ENCODE measurements at regions not wholly inside any gene's neighbourhood (a gene's known extent, or its start where the extent isn't known, plus 50 kb on each side); places are given as distances from the start of the nearest gene placed in this dataset.
"Not testable (repeated sequence)": the region's sequence is repeated elsewhere in the genome, so short reads cannot be mapped to it uniquely, and the experiment has no call there.

GRCh38 chr12:131466932-131467331, 244.0 kb upstream of the SFSWAP start:
- Histone ChIP-seq H3K9me3 (ENCODE audit: control insufficient read depth in 2 of 2, low read length in 2 of 2) (peaks cover 5 to 14% of the 10 kb centered on the region in 2 donors), H3K27me3 (ENCODE audit: control insufficient read depth in 1 of 2, insufficient read depth in 2 of 2, low read length in 2 of 2) (peaks cover 0 to 10% of the 10 kb centered on the region in 2 donors), H3K27ac (ENCODE audit: low read length) (no peak overlapping the region), H3K36me3 (ENCODE audit: control insufficient read depth in 2 of 2, insufficient read depth in 2 of 2, low read length in 2 of 2) (no peaks in the 10 kb centered on the region), H3K4me3 (ENCODE audit: low read length in 2 of 2) (no peak overlapping the region), H3K9ac (ENCODE audit: low read length in 2 of 2) (no peak overlapping the region), H3K4me1 (ENCODE audit: control insufficient read depth, insufficient read depth, low read length) (no peaks in the 10 kb centered on the region)

GRCh38 chr12:131468206-131468605, 242.7 kb upstream of the SFSWAP start:
- Histone ChIP-seq H3K9me3 (ENCODE audit: control insufficient read depth in 2 of 2, low read length in 2 of 2) (peaks cover 1 to 12% of the 10 kb centered on the region in 2 donors), H3K27me3 (ENCODE audit: control insufficient read depth in 1 of 2, insufficient read depth in 2 of 2, low read length in 2 of 2) (peaks cover 4 to 10% of the 10 kb centered on the region in 2 donors), H3K36me3 (ENCODE audit: control insufficient read depth in 2 of 2, insufficient read depth in 2 of 2, low read length in 2 of 2) (no peaks in the 10 kb centered on the region)

GRCh38 chr12:131469945-131470344, 240.9 kb upstream of the SFSWAP start:
- H3K9ac ChIP-seq (ENCODE audit: low read length in 2 of 2); H3K36me3 ChIP-seq (ENCODE audit: control insufficient read depth in 2 of 2, insufficient read depth in 2 of 2, low read length in 2 of 2); H3K4me3 ChIP-seq (ENCODE audit: low read length in 2 of 2); H3K4me1 ChIP-seq (ENCODE audit: control insufficient read depth, insufficient read depth, low read length); H3K27ac ChIP-seq (ENCODE audit: low read length): not testable (repeated sequence)
- peaks cover 0 to 12% of the 10 kb centered on the region in 2 donors for H3K9me3 ChIP-seq (ENCODE audit: control insufficient read depth in 2 of 2, low read length in 2 of 2)
- H3K27me3 ChIP-seq (ENCODE audit: control insufficient read depth in 1 of 2, insufficient read depth in 2 of 2, low read length in 2 of 2): peaks cover 4 to 12% of the 10 kb centered on the region in 2 donors

More at GRCh38 chr12:131468206-131468605, 242.7 kb upstream of the SFSWAP start:
- Histone ChIP-seq H3K4me1 (ENCODE audit: control insufficient read depth, insufficient read depth, low read length) (no peaks in the 10 kb centered on the region), H3K9ac (ENCODE audit: low read length in 2 of 2) (no peak overlapping the region), H3K27ac (ENCODE audit: low read length) (no peak overlapping the region), H3K4me3 (ENCODE audit: low read length in 2 of 2) (no peak overlapping the region)

GRCh38 chr12:131471271-131471905, 239.5 kb upstream of the SFSWAP start:
- no peak overlapping the region for H3K4me3 ChIP-seq (ENCODE audit: low read length in 2 of 2)
- H3K4me1 ChIP-seq (ENCODE audit: control insufficient read depth, insufficient read depth, low read length): no peaks in the 10 kb centered on the region
- peaks cover 4 to 11% of the 10 kb centered on the region in 2 donors for H3K27me3 ChIP-seq (ENCODE audit: control insufficient read depth in 1 of 2, insufficient read depth in 2 of 2, low read length in 2 of 2)
- H3K27ac ChIP-seq (ENCODE audit: low read length): no peak overlapping the region
- no peaks in the 10 kb centered on the region for H3K36me3 ChIP-seq (ENCODE audit: control insufficient read depth in 2 of 2, insufficient read depth in 2 of 2, low read length in 2 of 2)
- H3K9ac ChIP-seq (ENCODE audit: low read length in 2 of 2): no peak overlapping the region
- peaks cover 0 to 8% of the 10 kb centered on the region in 2 donors for H3K9me3 ChIP-seq (ENCODE audit: control insufficient read depth in 2 of 2, low read length in 2 of 2)

- H3K27me3 ChIP-seq (ENCODE audit: control insufficient read depth in 1 of 2, insufficient read depth in 2 of 2, low read length in 2 of 2): peaks cover 4 to 7% of the 10 kb centered on the region in 2 donors
- no peak overlapping the region for H3K9ac ChIP-seq (ENCODE audit: low read length in 2 of 2)
- H3K9me3 ChIP-seq (ENCODE audit: control insufficient read depth in 2 of 2, low read length in 2 of 2): peaks cover 0 to under 1% of the 10 kb centered on the region in 2 donors
- H3K36me3 ChIP-seq (ENCODE audit: control insufficient read depth in 2 of 2, insufficient read depth in 2 of 2, low read length in 2 of 2): no peaks in the 10 kb centered on the region
- H3K4me3 ChIP-seq (ENCODE audit: low read length in 2 of 2): no peak overlapping the region
- no peaks in the 10 kb centered on the region for H3K4me1 ChIP-seq (ENCODE audit: control insufficient read depth, insufficient read depth, low read length)
- H3K27ac ChIP-seq (ENCODE audit: low read length): no peak overlapping the region
Measured at GRCh38 chr12:131471946-131472732, 238.8 kb upstream of the SFSWAP start.

- H3K4me3 ChIP-seq (ENCODE audit: low read length in 2 of 2): no peak overlapping the region
- H3K27me3 ChIP-seq (ENCODE audit: control insufficient read depth in 1 of 2, insufficient read depth in 2 of 2, low read length in 2 of 2): peaks cover 4 to 7% of the 10 kb centered on the region in 2 donors
- H3K4me1 ChIP-seq (ENCODE audit: control insufficient read depth, insufficient read depth, low read length): no peaks in the 10 kb centered on the region
- H3K36me3 ChIP-seq (ENCODE audit: control insufficient read depth in 2 of 2, insufficient read depth in 2 of 2, low read length in 2 of 2): no peaks in the 10 kb centered on the region
- no peak overlapping the region for H3K27ac ChIP-seq (ENCODE audit: low read length)
- no peaks in the 10 kb centered on the region for H3K9me3 ChIP-seq (ENCODE audit: control insufficient read depth in 2 of 2, low read length in 2 of 2)
- H3K9ac ChIP-seq (ENCODE audit: low read length in 2 of 2): no peak overlapping the region
Measured at GRCh38 chr12:131473261-131473660, 237.6 kb upstream of the SFSWAP start.

- H3K27me3 ChIP-seq (ENCODE audit: control insufficient read depth in 1 of 2, insufficient read depth in 2 of 2, low read length in 2 of 2): peaks cover 4 to 7% of the 10 kb centered on the region in 2 donors
- no peak overlapping the region for H3K9ac ChIP-seq (ENCODE audit: low read length in 2 of 2)
- H3K4me3 ChIP-seq (ENCODE audit: low read length in 2 of 2): no peak overlapping the region
- no peaks in the 10 kb centered on the region for H3K36me3 ChIP-seq (ENCODE audit: control insufficient read depth in 2 of 2, insufficient read depth in 2 of 2, low read length in 2 of 2)
- no peaks in the 10 kb centered on the region for H3K9me3 ChIP-seq (ENCODE audit: control insufficient read depth in 2 of 2, low read length in 2 of 2)
- H3K27ac ChIP-seq (ENCODE audit: low read length): no peak overlapping the region
- H3K4me1 ChIP-seq (ENCODE audit: control insufficient read depth, insufficient read depth, low read length): no peaks in the 10 kb centered on the region
Measured at GRCh38 chr12:131473741-131474709, 236.9 kb upstream of the SFSWAP start.

- H3K9me3 ChIP-seq (ENCODE audit: control insufficient read depth in 2 of 2, low read length in 2 of 2); H3K4me1 ChIP-seq (ENCODE audit: control insufficient read depth, insufficient read depth, low read length); H3K9ac ChIP-seq (ENCODE audit: low read length in 2 of 2); H3K27me3 ChIP-seq (ENCODE audit: control insufficient read depth in 1 of 2, insufficient read depth in 2 of 2, low read length in 2 of 2); H3K27ac ChIP-seq (ENCODE audit: low read length); H3K36me3 ChIP-seq (ENCODE audit: control insufficient read depth in 2 of 2, insufficient read depth in 2 of 2, low read length in 2 of 2); H3K4me3 ChIP-seq (ENCODE audit: low read length in 2 of 2): not testable (repeated sequence)
Measured at GRCh38 chr12:131475012-131475411, 235.9 kb upstream of the SFSWAP start.

GRCh38 chr12:131477613-131478012, 233.3 kb upstream of the SFSWAP start:
- no peak overlapping the region for H3K4me3 ChIP-seq (ENCODE audit: low read length in 2 of 2)
- peaks cover 8% of the 10 kb centered on the region in 2 donors for H3K27me3 ChIP-seq (ENCODE audit: control insufficient read depth in 1 of 2, insufficient read depth in 2 of 2, low read length in 2 of 2)
- no peak overlapping the region for H3K9ac ChIP-seq (ENCODE audit: low read length in 2 of 2)
- no peaks in the 10 kb centered on the region for H3K9me3 ChIP-seq (ENCODE audit: control insufficient read depth in 2 of 2, low read length in 2 of 2)
- no peaks in the 10 kb centered on the region for H3K4me1 ChIP-seq (ENCODE audit: control insufficient read depth, insufficient read depth, low read length)
- H3K27ac ChIP-seq (ENCODE audit: low read length): no peak overlapping the region
- H3K36me3 ChIP-seq (ENCODE audit: control insufficient read depth in 2 of 2, insufficient read depth in 2 of 2, low read length in 2 of 2): no peaks in the 10 kb centered on the region

GRCh38 chr12:131478468-131478867, 232.4 kb upstream of the SFSWAP start:
- Histone ChIP-seq H3K27ac (ENCODE audit: low read length) (no peak overlapping the region), H3K9ac (ENCODE audit: low read length in 2 of 2) (no peak overlapping the region), H3K36me3 (ENCODE audit: control insufficient read depth in 2 of 2, insufficient read depth in 2 of 2, low read length in 2 of 2) (no peaks in the 10 kb centered on the region), H3K9me3 (ENCODE audit: control insufficient read depth in 2 of 2, low read length in 2 of 2) (no peaks in the 10 kb centered on the region), H3K27me3 (ENCODE audit: control insufficient read depth in 1 of 2, insufficient read depth in 2 of 2, low read length in 2 of 2) (peaks cover 3 to 8% of the 10 kb centered on the region in 2 donors), H3K4me3 (ENCODE audit: low read length in 2 of 2) (no peak overlapping the region), H3K4me1 (ENCODE audit: control insufficient read depth, insufficient read depth, low read length) (no peaks in the 10 kb centered on the region)

All from stomach smooth muscle (tissue), 2 donors.